ENCODE measurements at regions not wholly inside any gene's neighbourhood (a gene's known extent, or its start where the extent isn't known, plus 50 kb on each side); places are given as distances from the start of the nearest gene placed in this dataset.

DNA sequence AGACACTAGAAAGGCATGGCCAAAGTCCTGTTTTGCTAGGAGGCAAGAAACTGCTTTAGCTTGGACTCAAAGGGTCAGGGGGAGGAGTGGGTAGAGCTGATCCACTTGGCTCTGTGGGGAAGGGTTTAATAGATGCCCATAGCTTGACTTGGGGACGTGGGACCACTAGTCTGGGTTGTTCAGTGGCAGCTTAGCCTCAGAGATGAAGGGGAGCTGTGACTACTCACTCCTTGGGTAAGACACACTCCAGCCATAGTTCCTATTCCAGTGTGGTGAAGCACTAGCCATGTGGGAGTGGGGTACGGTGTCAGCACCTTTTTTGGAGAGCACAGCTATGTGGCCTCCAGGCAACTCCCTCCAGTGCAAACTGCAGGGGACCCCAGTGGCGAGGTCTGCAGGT, 257.3 kb downstream of the TMEM121 start:
- H3K27ac Mint-ChIP-seq = no peak overlapping the region
- no peak overlapping the region for H3K4me3 Mint-ChIP-seq
- H3K9me3 Mint-ChIP-seq = peaks cover 6 to 12% of the 10 kb centered on the region in 2 donors
- H3K27me3 ChIP-seq (ENCODE audit: control insufficient read depth, insufficient read depth, low read length) = no peaks in the 10 kb centered on the region
- H3K36me3 ChIP-seq (ENCODE audit: control insufficient read depth, insufficient read depth, low read length) = no peaks in the 10 kb centered on the region
- 87% methylated on average over 2 of the region's 3 CpGs for WGBS (ENCODE audit: insufficient coverage)
- ATAC-seq (no peak), DNase-seq (no peak)
- no peaks in the 10 kb centered on the region for H3K4me1 Mint-ChIP-seq
- peaks cover 1% of the 10 kb centered on the region for H3K9me3 ChIP-seq (ENCODE audit: control insufficient read depth, insufficient read depth, low read length)
- H3K27ac ChIP-seq (ENCODE audit: low read length) = no peak overlapping the region
- intact Hi-C loops (cut with micrococcal nuclease) = no loop called here
- TF ChIP-seq, protein P1, sequence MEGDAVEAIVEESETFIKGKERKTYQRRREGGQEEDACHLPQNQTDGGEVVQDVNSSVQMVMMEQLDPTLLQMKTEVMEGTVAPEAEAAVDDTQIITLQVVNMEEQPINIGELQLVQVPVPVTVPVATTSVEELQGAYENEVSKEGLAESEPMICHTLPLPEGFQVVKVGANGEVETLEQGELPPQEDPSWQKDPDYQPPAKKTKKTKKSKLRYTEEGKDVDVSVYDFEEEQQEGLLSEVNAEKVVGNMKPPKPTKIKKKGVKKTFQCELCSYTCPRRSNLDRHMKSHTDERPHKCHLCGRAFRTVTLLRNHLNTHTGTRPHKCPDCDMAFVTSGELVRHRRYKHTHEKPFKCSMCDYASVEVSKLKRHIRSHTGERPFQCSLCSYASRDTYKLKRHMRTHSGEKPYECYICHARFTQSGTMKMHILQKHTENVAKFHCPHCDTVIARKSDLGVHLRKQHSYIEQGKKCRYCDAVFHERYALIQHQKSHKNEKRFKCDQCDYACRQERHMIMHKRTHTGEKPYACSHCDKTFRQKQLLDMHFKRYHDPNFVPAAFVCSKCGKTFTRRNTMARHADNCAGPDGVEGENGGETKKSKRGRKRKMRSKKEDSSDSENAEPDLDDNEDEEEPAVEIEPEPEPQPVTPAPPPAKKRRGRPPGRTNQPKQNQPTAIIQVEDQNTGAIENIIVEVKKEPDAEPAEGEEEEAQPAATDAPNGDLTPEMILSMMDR (IDR thresholded peaks at IDR 0.05) = no peak
- no peaks in the 10 kb centered on the region for H3K4me1 ChIP-seq (ENCODE audit: control insufficient read depth, insufficient read depth, low read length)
- H3K4me3 ChIP-seq (ENCODE audit: low read length) = no peak overlapping the region
- H3K36me3 Mint-ChIP-seq = peaks cover 32% of the 10 kb centered on the region
- H3K27me3 Mint-ChIP-seq (ENCODE audit: low read depth in 2 of 2) = peaks cover 0 to 19% of the 10 kb centered on the region in 2 donors

GRCh38 chr14:105793836-105794235, 267.5 kb downstream of the TMEM121 start:
- Mint-ChIP-seq H3K9me3 (no peaks in the 10 kb centered on the region), H3K36me3 (no peaks in the 10 kb centered on the region), H3K27me3 (ENCODE audit: low read depth in 2 of 2) (peaks cover 14 to 48% of the 10 kb centered on the region in 2 donors), H3K4me1 (no peaks in the 10 kb centered on the region), H3K4me3 (no peak overlapping the region), H3K27ac (no peak overlapping the region)
- Histone ChIP-seq H3K27ac (ENCODE audit: low read length) (no peak overlapping the region), H3K4me3 (ENCODE audit: low read length) (no peak overlapping the region), H3K36me3 (ENCODE audit: control insufficient read depth, insufficient read depth, low read length) (no peaks in the 10 kb centered on the region), H3K27me3 (ENCODE audit: control insufficient read depth, insufficient read depth, low read length) (no peaks in the 10 kb centered on the region), H3K9me3 (ENCODE audit: control insufficient read depth, insufficient read depth, low read length) (no peaks in the 10 kb centered on the region), H3K4me1 (ENCODE audit: control insufficient read depth, insufficient read depth, low read length) (no peaks in the 10 kb centered on the region)
- no peak for DNase-seq
- TF ChIP-seq, protein P1 (IDR thresholded peaks at IDR 0.05) = no peak
- ATAC-seq = no peak
- intact Hi-C loops (cut with micrococcal nuclease) = no loop called here
- no CpG with 5 or more reads among the region's 4 CpGs for WGBS (ENCODE audit: insufficient coverage)

DNA sequence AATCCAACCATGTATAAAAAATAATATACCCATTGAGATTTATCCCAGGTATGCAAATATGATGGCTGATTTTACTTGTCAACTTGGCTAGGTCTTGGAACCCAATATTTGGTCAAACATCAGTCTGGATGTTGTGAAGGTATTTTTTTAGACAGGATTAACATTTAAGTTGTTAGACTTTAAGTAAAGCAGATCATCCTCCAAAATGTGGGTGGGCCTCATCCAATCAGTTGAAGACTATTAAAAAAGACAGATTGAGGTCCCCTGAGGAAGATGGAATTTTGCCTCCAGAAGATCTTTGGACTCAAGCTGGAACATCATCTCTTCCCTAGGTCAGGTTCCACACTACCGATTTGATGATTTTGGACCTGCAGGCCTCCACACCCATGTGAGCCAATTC, 271.2 kb downstream of the TMEM121 start:
- Mint-ChIP-seq H3K36me3 (no peaks in the 10 kb centered on the region), H3K27ac (no peak overlapping the region), H3K4me3 (no peak overlapping the region), H3K27me3 (ENCODE audit: low read depth in 2 of 2) (peaks cover 17 to 62% of the 10 kb centered on the region in 2 donors), H3K9me3 (no peaks in the 10 kb centered on the region), H3K4me1 (no peaks in the 10 kb centered on the region)
- Histone ChIP-seq H3K4me3 (ENCODE audit: low read length) (no peak overlapping the region), H3K4me1 (ENCODE audit: control insufficient read depth, insufficient read depth, low read length) (no peaks in the 10 kb centered on the region), H3K27me3 (ENCODE audit: control insufficient read depth, insufficient read depth, low read length) (no peaks in the 10 kb centered on the region), H3K9me3 (ENCODE audit: control insufficient read depth, insufficient read depth, low read length) (no peaks in the 10 kb centered on the region), H3K27ac (ENCODE audit: low read length) (no peak overlapping the region), H3K36me3 (ENCODE audit: control insufficient read depth, insufficient read depth, low read length) (no peaks in the 10 kb centered on the region)
- ATAC-seq = no peak
- TF ChIP-seq, protein P1 (IDR thresholded peaks at IDR 0.05) = no peak
- WGBS (ENCODE audit: insufficient coverage) = 93% methylated on average over 1 of the region's 1 CpG
- intact Hi-C loops (cut with micrococcal nuclease) = no loop called here
- no peak for DNase-seq

- Histone ChIP-seq H3K27me3 (ENCODE audit: control insufficient read depth, insufficient read depth, low read length) (no peaks in the 10 kb centered on the region), H3K36me3 (ENCODE audit: control insufficient read depth, insufficient read depth, low read length) (no peaks in the 10 kb centered on the region), H3K4me1 (ENCODE audit: control insufficient read depth, insufficient read depth, low read length) (no peaks in the 10 kb centered on the region), H3K27ac (ENCODE audit: low read length) (no peak overlapping the region), H3K4me3 (ENCODE audit: low read length) (no peak overlapping the region), H3K9me3 (ENCODE audit: control insufficient read depth, insufficient read depth, low read length) (peaks cover 6% of the 10 kb centered on the region)
- TF ChIP-seq, protein P1 (IDR thresholded peaks at IDR 0.05) = no peak
- no peaks in the 10 kb centered on the region for H3K4me1 Mint-ChIP-seq
- peaks cover 17 to 32% of the 10 kb centered on the region in 2 donors for H3K27me3 Mint-ChIP-seq (ENCODE audit: low read depth in 2 of 2)
- no peak for ATAC-seq
- H3K27ac Mint-ChIP-seq = no peak overlapping the region
- H3K4me3 Mint-ChIP-seq = no peak overlapping the region
- H3K9me3 Mint-ChIP-seq = no peaks in the 10 kb centered on the region
- intact Hi-C loops (cut with micrococcal nuclease) = no loop called here
- no peak for DNase-seq
- H3K36me3 Mint-ChIP-seq = peaks cover 6% of the 10 kb centered on the region
These were observed 279.3 kb downstream of the TMEM121 start for GRCh38 chr14:105805701-105806100.

All from natural killer cell (primary cell).